ENCODE measurements at regions not wholly inside any gene's neighbourhood (a gene's known extent, or its start where the extent isn't known, plus 50 kb on each side); places are given as distances from the start of the nearest gene placed in this dataset.

GRCh38 chr2:43034242-43034619, 192.2 kb downstream of the ZFP36L2 start:
- TF ChIP-seq CTCF (conservative IDR thresholded peaks at IDR 0.05) (no peak), EZH2 (IDR thresholded peaks at IDR 0.05; ENCODE audit: low read depth) (no peak)

Data from PC-9 (cell line).